ENCODE measurements at regions not wholly inside any gene's neighbourhood (a gene's known extent, or its start where the extent isn't known, plus 50 kb on each side); places are given as distances from the start of the nearest gene placed in this dataset.

- Histone ChIP-seq H3K36me3 (no peaks in the 10 kb centered on the region), H3K9me3 (no peaks in the 10 kb centered on the region), H3K27me3 (no peaks in the 10 kb centered on the region), H3K4me3 (no peak overlapping the region), H3K27ac (no peak overlapping the region), H3K4me1 (no peaks in the 10 kb centered on the region)
- TF ChIP-seq EP300 (IDR thresholded peaks at IDR 0.05) (no peak), CTCF (IDR thresholded peaks at IDR 0.05) (no peak), POLR2A (IDR thresholded peaks at IDR 0.05) (no peak), POLR2AphosphoS5 (IDR thresholded peaks at IDR 0.05) (no peak)
- WGBS, 2 donors (ENCODE audit: low coverage in 1 of 2) = 63 to 74% methylated on average over 1 to 2 of the region's 2 CpGs
- no peak for ATAC-seq
These were observed 965.1 kb upstream of the PABPC4L start for GRCh38 chr4:135166661-135167060.

GRCh38 chr4:135164601-135165000 is 963.0 kb upstream of the PABPC4L start:
- no peak overlapping the region for H3K4me3 ChIP-seq
- 84 to 93% methylated on average over 5 of the region's 5 CpGs for WGBS, 2 donors (ENCODE audit: low coverage in 1 of 2)
- H3K9me3 ChIP-seq = no peaks in the 10 kb centered on the region
- no peaks in the 10 kb centered on the region for H3K27me3 ChIP-seq
- no peaks in the 10 kb centered on the region for H3K4me1 ChIP-seq
- H3K27ac ChIP-seq = no peak overlapping the region
- ATAC-seq = no peak
- TF ChIP-seq POLR2A (IDR thresholded peaks at IDR 0.05) = no peak
- TF ChIP-seq POLR2AphosphoS5 (IDR thresholded peaks at IDR 0.05) = no peak
- TF ChIP-seq CTCF (IDR thresholded peaks at IDR 0.05) = no peak
- TF ChIP-seq EP300 (IDR thresholded peaks at IDR 0.05) = no peak
- no peaks in the 10 kb centered on the region for H3K36me3 ChIP-seq

GRCh38 chr4:135144498-135144897 is 942.9 kb upstream of the PABPC4L start:
- TF ChIP-seq POLR2A (IDR thresholded peaks at IDR 0.05) (no peak), EP300 (IDR thresholded peaks at IDR 0.05) (no peak), POLR2AphosphoS5 (IDR thresholded peaks at IDR 0.05) (no peak), CTCF (IDR thresholded peaks at IDR 0.05) (no peak)
- H3K36me3 ChIP-seq = no peaks in the 10 kb centered on the region
- H3K27ac ChIP-seq = no peak overlapping the region
- H3K4me3 ChIP-seq = no peak overlapping the region
- H3K27me3 ChIP-seq = no peaks in the 10 kb centered on the region
- no peaks in the 10 kb centered on the region for H3K4me1 ChIP-seq
- 86 to 100% methylated on average over 1 of the region's 1 CpG for WGBS, 2 donors (ENCODE audit: low coverage in 1 of 2)
- no peaks in the 10 kb centered on the region for H3K9me3 ChIP-seq
- ATAC-seq = no peak

- TF ChIP-seq EP300 (IDR thresholded peaks at IDR 0.05) = no peak
- TF ChIP-seq CTCF (IDR thresholded peaks at IDR 0.05) = no peak
- no peak for TF ChIP-seq POLR2AphosphoS5 (IDR thresholded peaks at IDR 0.05)
- TF ChIP-seq POLR2A (IDR thresholded peaks at IDR 0.05) = no peak
- no peak overlapping the region for H3K4me3 ChIP-seq
- no peak for ATAC-seq
- no peaks in the 10 kb centered on the region for H3K4me1 ChIP-seq
- H3K27ac ChIP-seq = no peak overlapping the region
- H3K9me3 ChIP-seq = no peaks in the 10 kb centered on the region
- no peaks in the 10 kb centered on the region for H3K27me3 ChIP-seq
- H3K36me3 ChIP-seq = no peaks in the 10 kb centered on the region
These were observed 922.6 kb upstream of the PABPC4L start for GRCh38 chr4:135124196-135124595.

GRCh38 chr4:135123632-135124031 is 922.0 kb upstream of the PABPC4L start:
- no peaks in the 10 kb centered on the region for H3K9me3 ChIP-seq
- no peaks in the 10 kb centered on the region for H3K27me3 ChIP-seq
- TF ChIP-seq POLR2AphosphoS5 (IDR thresholded peaks at IDR 0.05) (no peak), POLR2A (IDR thresholded peaks at IDR 0.05) (no peak), EP300 (IDR thresholded peaks at IDR 0.05) (no peak), CTCF (IDR thresholded peaks at IDR 0.05) (no peak)
- no peak for ATAC-seq
- no peak overlapping the region for H3K4me3 ChIP-seq
- no peaks in the 10 kb centered on the region for H3K4me1 ChIP-seq
- no peaks in the 10 kb centered on the region for H3K36me3 ChIP-seq
- H3K27ac ChIP-seq = no peak overlapping the region
- 100% methylated on average over 1 of the region's 1 CpG; no CpG with 5 or more reads in 1 of the 2 donors for WGBS, 2 donors (ENCODE audit: low coverage in 1 of 2)

Measured in gastroesophageal sphincter (tissue), 4 donors.